SU-DHL-6 (cell line): ENCODE measurements at regions not wholly inside any gene's neighbourhood (a gene's known extent, or its start where the extent isn't known, plus 50 kb on each side); places are given as distances from the start of the nearest gene placed in this dataset.

Source experiments
- H2AFZ ChIP-seq: fragments of 200-600 bp; sonication (generic); 2 replicates; pipeline ENCODE4 v1.6.1; 2014; ENCODE audit warnings: low read depth, mild to moderate bottlenecking, moderate library complexity, mixed read lengths, antibody characterized with exemption, low read length; ENCODE audit not compliant: severe bottlenecking
- H3F3A ChIP-seq: fragments of 200-600 bp; shearing (Covaris generic); 2 replicates; pipeline ENCODE4 v1.6.0; 2016; ENCODE audit warnings: antibody characterized with exemption, mild to moderate bottlenecking; ENCODE audit not compliant: insufficient read depth
- H3K27ac ChIP-seq: fragments of 200-600 bp; sonication (generic); 2 replicates; pipeline ENCODE4 v1.5.1; 2016; ENCODE audit warnings: low read depth, mild to moderate bottlenecking, low read length, moderate library complexity, mixed read lengths
- H3K27me3 ChIP-seq: fragments of 200-600 bp; sonication (generic), shearing (Covaris generic); 2 replicates; pipeline ENCODE4 v1.6.0; 2014; ENCODE audit warnings: mild to moderate bottlenecking, low read length
- H3K36me3 ChIP-seq: fragments of 200-600 bp; sonication (generic); 2 replicates; pipeline ENCODE4 v1.6.1; 2014; ENCODE audit warnings: mild to moderate bottlenecking, low read length, mixed read lengths
- H3K4me2 ChIP-seq: fragments of 300-600, 200-600 bp; shearing (Covaris generic), sonication (generic); 2 replicates; pipeline ENCODE4 v1.6.0; 2014; ENCODE audit warnings: low read length, low read depth, mild to moderate bottlenecking; ENCODE audit not compliant: poor library complexity, severe bottlenecking
- H3K4me3 ChIP-seq: fragments of 200-600 bp; sonication (generic); 2 replicates; pipeline ENCODE4 v1.5.1; 2014; ENCODE audit warnings: antibody characterized with exemption, low read length, mild to moderate bottlenecking, mixed read lengths; ENCODE audit not compliant: insufficient read depth, poor library complexity, severe bottlenecking
- H3K79me2 ChIP-seq: fragments of 200-600 bp; sonication (generic); 2 replicates; pipeline ENCODE4 v1.6.1; 2014; ENCODE audit warnings: mild to moderate bottlenecking, low read length, moderate library complexity; ENCODE audit not compliant: insufficient read depth
- H3K9ac ChIP-seq: fragments of 200-600 bp; sonication (generic); 2 replicates; pipeline ENCODE4 v1.7.0; 2014; ENCODE audit warnings: mild to moderate bottlenecking, low read length
- H3K9me2 ChIP-seq: fragments of 200-600 bp; sonication (generic); replicated peaks from 2 replicates; pipeline ENCODE4 v1.6.1; 2014; ENCODE audit warnings: low read length; ENCODE audit not compliant: insufficient read depth
- H3K9me3 ChIP-seq: fragments of 200-600 bp; sonication (generic); 2 replicates; pipeline ENCODE4 v1.6.1; 2014; ENCODE audit warnings: low read length, mixed read lengths; ENCODE audit not compliant: insufficient read depth
- H4K20me1 ChIP-seq: fragments of 200-600 bp; sonication (generic); 2 replicates; pipeline ENCODE4 v1.6.1; 2014; ENCODE audit warnings: low read depth, mild to moderate bottlenecking, antibody characterized with exemption, low read length, moderate library complexity, mixed read lengths
- EZH2phosphoT487 ChIP-seq: fragments of 200-600 bp; sonication (generic), shearing (Covaris generic); conservative IDR thresholded peaks from 2 replicates; pipeline ENCODE4 v1.6.1; 2018; ENCODE audit warnings: mild to moderate bottlenecking, antibody characterized with exemption, low read length, moderate library complexity, mixed read lengths
- TF ChIP-seq, protein P1 (sequence below): fragments of 200-600 bp; sonication (generic); IDR thresholded peaks from one replicate; pipeline ENCODE4 v1.5.1; 2017; ENCODE audit warnings: antibody characterized with exemption, mild to moderate bottlenecking, low read length, moderate library complexity; ENCODE audit not compliant: insufficient read depth, poor library complexity, severe bottlenecking

DNA sequence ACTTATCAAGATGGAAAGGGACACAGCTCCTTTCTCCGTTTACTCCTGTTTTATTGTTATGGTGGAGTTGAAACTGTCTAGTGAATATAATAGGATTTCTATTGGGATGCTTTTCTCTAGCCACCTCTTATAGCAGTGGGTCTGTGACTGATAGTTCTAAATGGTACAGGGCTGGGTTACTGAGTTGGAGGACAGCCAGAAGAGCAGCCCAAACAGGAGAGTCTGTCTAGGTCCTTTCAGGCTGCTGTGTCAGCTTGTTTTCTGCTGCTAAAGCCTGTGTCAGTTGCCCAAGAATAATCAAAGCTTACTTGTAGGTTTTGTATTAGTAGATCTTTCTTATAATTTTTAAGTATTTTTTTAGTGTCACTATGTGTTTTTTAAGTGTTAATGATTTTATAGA is 356.0 kb upstream of the SEMA6A start:
- no peaks in the 10 kb centered on the region for H3K27me3 ChIP-seq
- no peak for TF ChIP-seq EZH2phosphoT487
- TF ChIP-seq, protein P1, sequence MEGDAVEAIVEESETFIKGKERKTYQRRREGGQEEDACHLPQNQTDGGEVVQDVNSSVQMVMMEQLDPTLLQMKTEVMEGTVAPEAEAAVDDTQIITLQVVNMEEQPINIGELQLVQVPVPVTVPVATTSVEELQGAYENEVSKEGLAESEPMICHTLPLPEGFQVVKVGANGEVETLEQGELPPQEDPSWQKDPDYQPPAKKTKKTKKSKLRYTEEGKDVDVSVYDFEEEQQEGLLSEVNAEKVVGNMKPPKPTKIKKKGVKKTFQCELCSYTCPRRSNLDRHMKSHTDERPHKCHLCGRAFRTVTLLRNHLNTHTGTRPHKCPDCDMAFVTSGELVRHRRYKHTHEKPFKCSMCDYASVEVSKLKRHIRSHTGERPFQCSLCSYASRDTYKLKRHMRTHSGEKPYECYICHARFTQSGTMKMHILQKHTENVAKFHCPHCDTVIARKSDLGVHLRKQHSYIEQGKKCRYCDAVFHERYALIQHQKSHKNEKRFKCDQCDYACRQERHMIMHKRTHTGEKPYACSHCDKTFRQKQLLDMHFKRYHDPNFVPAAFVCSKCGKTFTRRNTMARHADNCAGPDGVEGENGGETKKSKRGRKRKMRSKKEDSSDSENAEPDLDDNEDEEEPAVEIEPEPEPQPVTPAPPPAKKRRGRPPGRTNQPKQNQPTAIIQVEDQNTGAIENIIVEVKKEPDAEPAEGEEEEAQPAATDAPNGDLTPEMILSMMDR = no peak
- no peaks in the 10 kb centered on the region for H3F3A ChIP-seq
- no peaks in the 10 kb centered on the region for H3K9me2 ChIP-seq
- H3K36me3 ChIP-seq = no peaks in the 10 kb centered on the region
- H3K4me2 ChIP-seq = no peak overlapping the region
- no peak overlapping the region for H3K9ac ChIP-seq
- no peaks in the 10 kb centered on the region for H3K79me2 ChIP-seq
- H4K20me1 ChIP-seq = no peaks in the 10 kb centered on the region
- H3K4me3 ChIP-seq = no peak overlapping the region
- H3K27ac ChIP-seq = no peak overlapping the region
- H2AFZ ChIP-seq = no peak overlapping the region
- H3K9me3 ChIP-seq = no peaks in the 10 kb centered on the region

DNA sequence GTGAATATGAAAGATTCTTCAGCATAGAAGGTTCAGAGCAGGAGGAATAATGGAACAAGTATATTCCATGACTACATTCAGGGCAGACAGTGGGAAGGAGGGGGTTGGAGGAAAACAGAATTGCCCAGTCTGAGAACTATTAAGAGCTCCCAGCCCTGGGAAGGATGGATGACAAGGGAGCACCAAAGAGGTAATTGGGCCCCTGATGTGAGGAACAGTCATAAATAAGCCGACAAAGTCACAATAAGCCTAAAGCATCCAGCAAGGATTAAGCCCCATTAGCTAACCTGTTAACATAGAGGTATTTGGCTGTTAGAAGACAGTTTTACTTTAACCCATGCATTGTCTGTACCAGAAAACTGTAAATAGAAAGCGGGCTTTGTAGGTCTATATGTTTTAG is 348.7 kb upstream of the SEMA6A start:
- Histone ChIP-seq H3F3A (no peaks in the 10 kb centered on the region), H3K9me2 (no peaks in the 10 kb centered on the region), H3K9me3 (no peaks in the 10 kb centered on the region), H3K36me3 (no peaks in the 10 kb centered on the region), H3K79me2 (no peaks in the 10 kb centered on the region), H3K9ac (no peak overlapping the region), H4K20me1 (no peaks in the 10 kb centered on the region), H3K4me2 (no peak overlapping the region), H2AFZ (no peak overlapping the region), H3K27ac (no peak overlapping the region), H3K27me3 (no peaks in the 10 kb centered on the region), H3K4me3 (no peak overlapping the region)
- no peak for TF ChIP-seq EZH2phosphoT487
- TF ChIP-seq, protein P1 = no peak

GRCh38 chr5:116922532-116922931 is 347.9 kb upstream of the SEMA6A start:
- no peak overlapping the region for H3K27ac ChIP-seq

More at GRCh38 chr5:116922532-116922931, 347.9 kb upstream of the SEMA6A start:
- Histone ChIP-seq H3K36me3 (no peaks in the 10 kb centered on the region), H2AFZ (no peak overlapping the region), H3K79me2 (no peaks in the 10 kb centered on the region), H3K9me2 (no peaks in the 10 kb centered on the region), H3K4me3 (no peak overlapping the region), H3F3A (no peaks in the 10 kb centered on the region), H3K4me2 (no peak overlapping the region), H3K27me3 (no peaks in the 10 kb centered on the region), H3K9me3 (no peaks in the 10 kb centered on the region), H3K9ac (no peak overlapping the region), H4K20me1 (no peaks in the 10 kb centered on the region)
- no peak for TF ChIP-seq EZH2phosphoT487
- TF ChIP-seq, protein P1 = no peak
